Myocyte (in vitro differentiated cells): ENCODE measurements at regions not wholly inside any gene's neighbourhood (a gene's known extent, or its start where the extent isn't known, plus 50 kb on each side); places are given as distances from the start of the nearest gene placed in this dataset.
"Not testable (repeated sequence)": the region's sequence is repeated elsewhere in the genome, so short reads cannot be mapped to it uniquely, and the experiment has no call there.

ENCODE experiments used
- DNase-seq: peaks from one replicate; pipeline ENCODE4 v3.0.0-alpha.2; 2012; ENCODE audit warnings: low read depth

GRCh38 chr3:191644291-191644690, 183.3 kb downstream of the PYDC2 start:
- no peak for DNase-seq

GRCh38 chr3:191646242-191646641, 185.3 kb downstream of the PYDC2 start:
- DNase-seq, result no peak

- no peak for DNase-seq
These were observed 187.8 kb downstream of the PYDC2 start for GRCh38 chr3:191648787-191649186.

- no peak for DNase-seq
These were observed 188.7 kb downstream of the PYDC2 start for GRCh38 chr3:191649626-191650025.

GRCh38 chr3:191658781-191659419, 197.9 kb downstream of the PYDC2 start:
- DNase-seq, result not testable (repeated sequence)

GRCh38 chr3:191662150-191662549, 201.2 kb downstream of the PYDC2 start:
- not testable (repeated sequence) for DNase-seq

GRCh38 chr3:191680989-191681597, 220.1 kb downstream of the PYDC2 start:
- DNase-seq, result no peak

GRCh38 chr3:191682961-191683360, 222.0 kb downstream of the PYDC2 start:
- DNase-seq, result no peak

- DNase-seq, result peak; percentile 0
These were observed 225.7 kb downstream of the PYDC2 start for GRCh38 chr3:191686626-191687025.

GRCh38 chr3:191688756-191689433, 227.9 kb downstream of the PYDC2 start:
- DNase-seq, result no peak

GRCh38 chr3:191691184-191691583, 230.2 kb downstream of the PYDC2 start:
- not testable (repeated sequence) for DNase-seq

- no peak for DNase-seq
These were observed 234.3 kb downstream of the PYDC2 start for GRCh38 chr3:191695131-191695814.

GRCh38 chr3:191695815-191696153, 234.8 kb downstream of the PYDC2 start:
- DNase-seq, result no peak

- DNase-seq, result no peak
These were observed 235.4 kb downstream of the PYDC2 start for GRCh38 chr3:191696348-191696747.

- DNase-seq, result no peak
These were observed 238.6 kb downstream of the PYDC2 start for GRCh38 chr3:191699546-191699945.

- no peak for DNase-seq
These were observed 241.2 kb downstream of the PYDC2 start for GRCh38 chr3:191702121-191702520.

- DNase-seq, result no peak
These were observed 246.9 kb downstream of the PYDC2 start for GRCh38 chr3:191707817-191708216.

- no peak for DNase-seq
These were observed 254.6 kb downstream of the PYDC2 start for GRCh38 chr3:191715585-191715984.

GRCh38 chr3:191721390-191721861, 260.5 kb downstream of the PYDC2 start:
- DNase-seq, result peak; percentile 13

- DNase-seq, result no peak
These were observed 261.0 kb downstream of the PYDC2 start for GRCh38 chr3:191721990-191722389.

GRCh38 chr3:191727338-191727737, 266.4 kb downstream of the PYDC2 start:
- no peak for DNase-seq

- no peak for DNase-seq
These were observed 267.2 kb downstream of the PYDC2 start for GRCh38 chr3:191728186-191728585.
